Dendritic cell treated with granulocyte-macrophage colony-stimulating factor and Interleukin-4, amounts not matched to agents 40 ng/mL and 50 ng/mL, for 4 days (primary cell): ENCODE measurements at regions not wholly inside any gene's neighbourhood (a gene's known extent, or its start where the extent isn't known, plus 50 kb on each side); places are given as distances from the start of the nearest gene placed in this dataset.
A peak's percentile ranks its signal among the peaks of the same experiment; 100 is the strongest.

ENCODE experiments used
- H3K27ac Mint-ChIP-seq: one replicate; pipeline ENCODE4 v1.8.0; 2022; ENCODE audit warnings: mild to moderate bottlenecking, mixed read lengths
- H3K27me3 Mint-ChIP-seq: one replicate; pipeline ENCODE4 v1.8.0; 2022; ENCODE audit warnings: mild to moderate bottlenecking, mixed read lengths
- H3K36me3 Mint-ChIP-seq: one replicate; pipeline ENCODE4 v1.8.0; 2022; ENCODE audit warnings: low read depth, mixed read lengths
- H3K4me1 Mint-ChIP-seq: one replicate; pipeline ENCODE4 v1.8.0; 2022; ENCODE audit warnings: low read depth, mixed read lengths
- H3K4me3 Mint-ChIP-seq: one replicate; pipeline ENCODE4 v1.8.0; 2022; ENCODE audit warnings: mild to moderate bottlenecking, moderate library complexity, mixed read lengths
- H3K9me3 Mint-ChIP-seq: one replicate; pipeline ENCODE4 v1.8.0; 2022; ENCODE audit warnings: mixed read lengths
- intact Hi-C: fragments of 100-400 bp; cut with micrococcal nuclease; formaldehyde crosslinking; loops from one replicate; pipeline ENCODE4 v1.15.0; 2022

DNA sequence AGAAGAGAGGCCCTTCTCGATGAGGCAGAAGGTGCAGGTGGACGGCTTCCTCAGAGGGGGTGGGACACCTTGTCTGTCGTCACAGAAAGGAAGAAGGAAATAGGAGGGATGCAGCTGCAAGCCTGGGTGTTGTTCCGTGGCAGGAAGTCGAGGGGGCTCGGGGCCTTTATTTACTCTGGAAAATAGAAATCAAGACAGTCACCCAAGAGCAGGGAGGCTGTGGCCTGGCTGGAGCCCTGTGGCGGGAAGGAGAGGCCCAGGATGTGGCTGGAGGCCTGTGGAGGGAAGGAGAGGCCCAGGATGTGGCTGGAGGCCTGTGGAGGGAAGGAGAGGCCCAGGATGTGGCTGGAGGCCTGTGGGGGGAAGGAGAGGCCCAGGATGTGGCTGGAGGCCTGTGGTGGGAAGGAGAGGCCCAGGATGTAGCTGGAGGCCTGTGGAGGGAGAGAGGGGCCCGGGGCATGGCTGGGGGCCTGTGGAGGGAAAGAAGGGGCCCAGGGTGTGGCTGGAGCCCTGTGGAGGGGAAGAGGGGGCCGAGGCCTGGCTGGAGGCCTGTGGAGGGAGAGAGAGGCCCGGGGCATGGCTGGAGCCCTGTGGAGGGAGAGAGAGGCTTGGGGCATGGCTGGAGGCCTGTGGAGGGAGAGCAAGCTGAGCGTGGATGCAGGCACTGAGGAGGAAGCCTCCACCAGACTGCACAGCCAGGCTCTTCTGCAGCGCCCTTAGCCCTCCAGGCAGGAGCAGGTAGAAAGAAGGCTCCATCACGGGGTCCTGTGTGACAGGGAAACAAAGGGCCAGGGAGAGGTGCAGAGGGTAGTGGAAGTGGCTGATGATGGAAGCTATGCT is 97.3 kb upstream of the SFMBT2 start:
- Mint-ChIP-seq H3K4me1 (peaks cover 30% of the 10 kb centered on the region), H3K27me3 (peaks cover 4% of the 10 kb centered on the region), H3K36me3 (no peaks in the 10 kb centered on the region), H3K4me3 (no peak overlapping the region), H3K27ac (no peak overlapping the region), H3K9me3 (peaks cover 27% of the 10 kb centered on the region)
- intact Hi-C loops: no loop called here

- intact Hi-C loops: no loop called here
- Mint-ChIP-seq H3K27me3 (peaks cover 4% of the 10 kb centered on the region), H3K9me3 (peaks cover 27% of the 10 kb centered on the region), H3K4me1 (peaks cover 37% of the 10 kb centered on the region), H3K4me3 (no peak overlapping the region), H3K27ac (no peak overlapping the region), H3K36me3 (no peaks in the 10 kb centered on the region)
These were observed 95.7 kb upstream of the SFMBT2 start for GRCh38 chr10:7506571-7506970.

GRCh38 chr10:7505196-7505595 is 94.4 kb upstream of the SFMBT2 start:
- H3K9me3 Mint-ChIP-seq: peaks cover 18% of the 10 kb centered on the region
- H3K4me1 Mint-ChIP-seq: peaks cover 43% of the 10 kb centered on the region
- intact Hi-C loops: no loop called here
- no peak overlapping the region for H3K4me3 Mint-ChIP-seq
- no peaks in the 10 kb centered on the region for H3K36me3 Mint-ChIP-seq
- H3K27me3 Mint-ChIP-seq: peaks cover 6% of the 10 kb centered on the region
- peak overlapping the region; percentile 28 for H3K27ac Mint-ChIP-seq

- H3K27me3 Mint-ChIP-seq: peaks cover 6% of the 10 kb centered on the region
- no peak overlapping the region for H3K4me3 Mint-ChIP-seq
- H3K27ac Mint-ChIP-seq: no peak overlapping the region
- no peaks in the 10 kb centered on the region for H3K36me3 Mint-ChIP-seq
- H3K9me3 Mint-ChIP-seq: peaks cover 9% of the 10 kb centered on the region
- intact Hi-C loops: no loop called here
- H3K4me1 Mint-ChIP-seq: peaks cover 35% of the 10 kb centered on the region
These were observed 92.4 kb upstream of the SFMBT2 start for GRCh38 chr10:7503190-7503589.

DNA sequence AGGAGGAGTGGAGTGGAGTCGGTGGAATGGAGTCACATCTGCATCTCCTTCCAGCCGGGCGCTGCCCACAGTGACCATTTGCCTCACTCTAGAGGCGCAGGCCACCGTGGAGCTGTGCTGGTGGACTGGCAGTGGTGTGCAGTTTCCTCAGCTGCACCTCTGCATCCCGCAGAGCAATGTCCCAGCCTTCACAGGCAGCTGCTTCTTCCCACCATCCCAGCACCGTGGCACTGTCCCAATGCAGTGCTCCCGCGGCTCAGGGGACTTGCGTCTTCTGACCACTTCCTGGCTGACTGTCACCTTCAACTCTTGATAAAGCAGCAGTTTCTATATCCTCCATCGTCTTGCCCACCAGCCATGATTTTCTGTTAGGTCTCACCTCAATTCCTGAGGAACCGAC is 90.3 kb upstream of the SFMBT2 start:
- H3K4me3 Mint-ChIP-seq: no peak overlapping the region
- intact Hi-C loops: no loop called here
- no peak overlapping the region for H3K27ac Mint-ChIP-seq
- no peaks in the 10 kb centered on the region for H3K36me3 Mint-ChIP-seq
- H3K9me3 Mint-ChIP-seq: peaks cover 9% of the 10 kb centered on the region
- peaks cover 2% of the 10 kb centered on the region for H3K27me3 Mint-ChIP-seq
- peaks cover 24% of the 10 kb centered on the region for H3K4me1 Mint-ChIP-seq

GRCh38 chr10:7498111-7498510 is 87.3 kb upstream of the SFMBT2 start:
- Mint-ChIP-seq H3K4me1 (peaks cover 22% of the 10 kb centered on the region), H3K9me3 (no peaks in the 10 kb centered on the region)

GRCh38 chr10:7493996-7494395 is 83.2 kb upstream of the SFMBT2 start:
- Mint-ChIP-seq H3K4me3 (no peak overlapping the region), H3K36me3 (no peaks in the 10 kb centered on the region), H3K27me3 (no peaks in the 10 kb centered on the region), H3K9me3 (no peaks in the 10 kb centered on the region), H3K4me1 (peaks cover 39% of the 10 kb centered on the region), H3K27ac (no peak overlapping the region)
- intact Hi-C loops: loop anchor here (5.0 kb wide), 1 partner anchor 37 kb away; no protein-coding TSS in a partner anchor

More at GRCh38 chr10:7498111-7498510, 87.3 kb upstream of the SFMBT2 start:
- no peaks in the 10 kb centered on the region for H3K36me3 Mint-ChIP-seq
- intact Hi-C loops: no loop called here
- H3K27ac Mint-ChIP-seq: no peak overlapping the region
- H3K27me3 Mint-ChIP-seq: peaks cover 2% of the 10 kb centered on the region
- no peak overlapping the region for H3K4me3 Mint-ChIP-seq

DNA sequence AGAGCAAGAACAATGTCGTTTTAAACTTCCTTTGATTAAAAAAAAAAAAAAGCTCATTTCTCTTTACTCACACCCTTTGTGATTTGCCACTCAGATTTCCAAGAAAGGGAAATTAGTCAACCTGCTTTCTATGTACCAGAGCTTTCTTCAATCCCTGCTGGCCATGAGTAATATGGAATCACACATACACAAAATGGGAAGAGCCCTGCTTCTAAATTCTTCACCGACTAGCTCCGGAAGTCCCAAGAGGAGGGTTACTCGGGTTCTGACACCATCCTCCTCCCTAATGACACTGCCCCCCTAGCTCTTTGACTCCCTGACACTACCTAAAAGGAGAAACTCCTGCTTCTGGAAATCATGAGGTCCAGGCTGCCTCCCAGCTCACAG is 81.8 kb upstream of the SFMBT2 start:
- Mint-ChIP-seq H3K36me3 (no peaks in the 10 kb centered on the region), H3K27me3 (no peaks in the 10 kb centered on the region), H3K4me1 (peaks cover 40% of the 10 kb centered on the region), H3K4me3 (no peak overlapping the region), H3K9me3 (no peaks in the 10 kb centered on the region), H3K27ac (no peak overlapping the region)
- intact Hi-C loops: loop anchor here (5.0 kb wide), 1 partner anchor 35 kb away; no protein-coding TSS in a partner anchor

GRCh38 chr10:7491949-7492659 is 81.3 kb upstream of the SFMBT2 start:
- Mint-ChIP-seq H3K27ac (no peak overlapping the region), H3K4me3 (no peak overlapping the region), H3K4me1 (peaks cover 45% of the 10 kb centered on the region), H3K27me3 (no peaks in the 10 kb centered on the region), H3K9me3 (no peaks in the 10 kb centered on the region), H3K36me3 (no peaks in the 10 kb centered on the region)
- intact Hi-C loops: loop anchor here (5.0 kb wide), 1 partner anchor 35 kb away; no protein-coding TSS in a partner anchor

DNA sequence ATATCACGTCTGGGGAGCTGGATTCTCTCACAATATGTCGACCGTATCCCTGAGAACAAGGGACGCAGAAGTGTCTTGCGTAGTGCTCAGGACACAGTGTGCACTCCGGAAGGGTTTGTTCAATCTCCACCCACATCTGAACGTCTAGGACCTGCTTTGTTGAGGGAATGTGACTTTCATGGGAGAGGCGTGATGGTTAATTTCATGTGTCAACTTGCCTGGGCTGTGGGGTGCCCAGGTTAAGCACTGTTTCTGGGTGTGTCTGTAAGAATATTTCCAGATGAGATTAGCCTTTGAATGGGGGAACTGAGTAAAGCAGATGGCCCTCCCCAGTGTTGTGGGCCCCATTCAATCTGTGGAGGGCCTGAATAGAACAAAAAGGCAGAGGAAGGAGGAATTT is 80.4 kb upstream of the SFMBT2 start:
- Mint-ChIP-seq H3K27ac (no peak overlapping the region), H3K4me3 (no peak overlapping the region), H3K36me3 (no peaks in the 10 kb centered on the region), H3K9me3 (no peaks in the 10 kb centered on the region), H3K4me1 (peaks cover 45% of the 10 kb centered on the region), H3K27me3 (no peaks in the 10 kb centered on the region)
- intact Hi-C loops: loop anchor here (5.0 kb wide), 1 partner anchor 34 kb away; no protein-coding TSS in a partner anchor

GRCh38 chr10:7488418-7488829 is 77.6 kb upstream of the SFMBT2 start:
- Mint-ChIP-seq H3K36me3 (no peaks in the 10 kb centered on the region), H3K4me3 (no peak overlapping the region), H3K9me3 (no peaks in the 10 kb centered on the region), H3K27me3 (no peaks in the 10 kb centered on the region), H3K27ac (no peak overlapping the region), H3K4me1 (peaks cover 47% of the 10 kb centered on the region)
- intact Hi-C loops: no loop called here

DNA sequence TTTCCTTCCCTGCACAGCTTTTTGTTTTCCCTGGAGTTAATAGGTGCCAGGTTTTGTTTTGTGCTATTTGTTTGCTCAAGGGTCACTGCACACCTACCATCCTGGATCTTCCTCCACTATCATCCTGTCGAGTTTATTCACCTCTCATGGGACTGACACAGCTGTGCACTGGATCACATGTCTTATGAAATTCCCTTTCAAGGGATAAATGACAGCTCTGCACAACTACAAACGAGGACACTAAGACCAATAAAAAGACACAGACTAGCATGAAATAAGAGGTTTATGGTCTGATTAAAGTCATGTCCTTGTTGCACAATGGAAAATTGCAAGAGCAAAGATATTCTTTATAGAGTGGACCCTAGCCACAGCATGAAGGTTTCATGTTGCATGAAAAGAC is 76.7 kb upstream of the SFMBT2 start:
- Mint-ChIP-seq H3K4me3 (no peak overlapping the region), H3K27me3 (no peaks in the 10 kb centered on the region), H3K36me3 (no peaks in the 10 kb centered on the region), H3K9me3 (no peaks in the 10 kb centered on the region), H3K27ac (no peak overlapping the region), H3K4me1 (peaks cover 41% of the 10 kb centered on the region)
- intact Hi-C loops: no loop called here

DNA sequence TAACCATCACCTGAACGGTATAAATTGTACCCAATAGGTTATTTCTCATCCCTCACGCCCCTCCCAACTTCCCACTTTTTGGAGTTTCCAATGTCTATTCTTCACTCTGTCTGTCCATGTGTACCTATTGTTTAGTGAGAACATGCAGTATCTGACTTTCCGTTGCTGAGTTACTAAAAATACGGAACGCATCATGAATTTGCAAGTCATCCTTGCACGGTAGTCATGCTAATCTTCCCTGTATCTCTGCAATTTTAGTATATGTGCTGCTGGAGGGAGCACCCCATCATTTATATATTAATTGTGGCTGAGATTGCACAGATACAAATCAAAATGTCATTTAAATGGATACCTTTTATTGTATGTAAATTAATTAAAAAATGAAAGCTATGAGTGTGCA is 75.7 kb upstream of the SFMBT2 start:
- H3K9me3 Mint-ChIP-seq: no peaks in the 10 kb centered on the region
- intact Hi-C loops: no loop called here
- no peaks in the 10 kb centered on the region for H3K36me3 Mint-ChIP-seq
- no peak overlapping the region for H3K27ac Mint-ChIP-seq
- H3K4me1 Mint-ChIP-seq: peaks cover 36% of the 10 kb centered on the region
- H3K4me3 Mint-ChIP-seq: no peak overlapping the region
- H3K27me3 Mint-ChIP-seq: no peaks in the 10 kb centered on the region

DNA sequence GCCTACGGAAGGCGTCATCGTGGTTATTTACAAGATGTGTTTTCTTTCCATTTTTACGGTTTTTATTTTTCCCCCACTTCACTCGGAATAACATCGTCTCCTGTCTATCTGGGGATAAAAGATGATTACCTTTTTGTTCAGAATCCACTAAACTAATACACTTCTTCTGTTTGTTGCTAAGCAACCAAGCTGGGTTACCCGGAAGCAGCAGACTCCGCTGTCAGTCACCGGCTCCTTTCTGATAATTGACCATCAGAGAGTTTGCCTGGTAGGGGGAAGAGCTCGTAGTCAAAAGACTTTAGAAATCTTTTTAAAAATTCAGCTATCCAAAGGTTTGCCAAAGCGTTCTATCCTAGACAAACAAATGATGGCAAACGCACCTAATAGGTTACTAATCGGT is 75.0 kb upstream of the SFMBT2 start:
- Mint-ChIP-seq H3K27me3 (no peaks in the 10 kb centered on the region), H3K4me1 (peaks cover 36% of the 10 kb centered on the region), H3K4me3 (no peak overlapping the region), H3K27ac (no peak overlapping the region), H3K36me3 (no peaks in the 10 kb centered on the region), H3K9me3 (no peaks in the 10 kb centered on the region)
- intact Hi-C loops: no loop called here
